Activated naive CD8-positive, alpha-beta T cell treated with anti-CD3 and anti-CD28 coated beads, Interleukin-2, amount 10 ng/mL, durations not matched to agents 7 days and 5 days (primary cell): ENCODE measurements at regions not wholly inside any gene's neighbourhood (a gene's known extent, or its start where the extent isn't known, plus 50 kb on each side); places are given as distances from the start of the nearest gene placed in this dataset.
"Not testable (repeated sequence)": the region's sequence is repeated elsewhere in the genome, so short reads cannot be mapped to it uniquely, and the experiment has no call there.

Experiments used
- ATAC-seq: fragments of 150-1000 bp; cut with Tn5 transposase; one replicate; pipeline ENCODE4 v1.10.0; 2021; ENCODE audit warnings: low read depth, moderate library complexity
- POLR2A ChIA-PET: fragments of 350-600 bp; sonication (Branson Sonifier 250); formaldehyde crosslinking; loops from one replicate; lab custom pipeline; 2021; ENCODE audit warnings: antibody characterized with exemption; lab: Charles Lee
- DNase-seq: peaks from one replicate; pipeline ENCODE4 v3.0.0; 2021
- H3K27ac Mint-ChIP-seq: one replicate; pipeline ENCODE4 v1.8.0; 2022; ENCODE audit warnings: mild to moderate bottlenecking, mixed read lengths
- H3K27me3 Mint-ChIP-seq: one replicate; pipeline ENCODE4 v1.8.0; 2022; ENCODE audit warnings: mild to moderate bottlenecking, moderate library complexity, mixed read lengths
- H3K36me3 Mint-ChIP-seq: one replicate; pipeline ENCODE4 v1.8.0; 2021; ENCODE audit warnings: mild to moderate bottlenecking, mixed read lengths
- H3K4me1 Mint-ChIP-seq: one replicate; pipeline ENCODE4 v1.8.0; 2021; ENCODE audit warnings: mixed read lengths
- H3K4me3 Mint-ChIP-seq: one replicate; pipeline ENCODE4 v1.8.0; 2022; ENCODE audit warnings: mild to moderate bottlenecking, moderate library complexity, mixed read lengths
- H3K9me3 Mint-ChIP-seq: one replicate; pipeline ENCODE4 v1.8.0; 2021; ENCODE audit warnings: mixed read lengths

GRCh38 chr18:55687106-55687505 lies 99.1 kb upstream of the TCF4 start:
- ATAC-seq (no peak), DNase-seq (no peak)
- no peaks in the 10 kb centered on the region for H3K9me3 Mint-ChIP-seq
- no peaks in the 10 kb centered on the region for H3K36me3 Mint-ChIP-seq
- POLR2A ChIA-PET = no interaction called here
- no peak overlapping the region for H3K4me3 Mint-ChIP-seq
- no peak overlapping the region for H3K27ac Mint-ChIP-seq
- H3K27me3 Mint-ChIP-seq = no peaks in the 10 kb centered on the region
- no peaks in the 10 kb centered on the region for H3K4me1 Mint-ChIP-seq

- no peaks in the 10 kb centered on the region for H3K4me1 Mint-ChIP-seq
- H3K4me3 Mint-ChIP-seq = no peak overlapping the region
- H3K27ac Mint-ChIP-seq = no peak overlapping the region
- no peaks in the 10 kb centered on the region for H3K27me3 Mint-ChIP-seq
- H3K9me3 Mint-ChIP-seq = no peaks in the 10 kb centered on the region
- POLR2A ChIA-PET = no interaction called here
- DNase-seq (no peak), ATAC-seq (no peak)
- H3K36me3 Mint-ChIP-seq = no peaks in the 10 kb centered on the region
Observed at GRCh38 chr18:55685638-55686037, 97.6 kb upstream of the TCF4 start.

- Mint-ChIP-seq H3K4me1 (no peaks in the 10 kb centered on the region), H3K27ac (no peak overlapping the region), H3K4me3 (no peak overlapping the region), H3K36me3 (no peaks in the 10 kb centered on the region), H3K9me3 (peaks cover 1% of the 10 kb centered on the region), H3K27me3 (no peaks in the 10 kb centered on the region)
- no peak for DNase-seq
- POLR2A ChIA-PET = no interaction called here
- no peak for ATAC-seq
Observed at GRCh38 chr18:55672574-55673361, 84.8 kb upstream of the TCF4 start.

- H3K36me3 Mint-ChIP-seq = no peaks in the 10 kb centered on the region
- H3K9me3 Mint-ChIP-seq = no peaks in the 10 kb centered on the region
- no peak for DNase-seq
- no peak overlapping the region for H3K27ac Mint-ChIP-seq
- no peak for ATAC-seq
- H3K4me3 Mint-ChIP-seq = no peak overlapping the region
- H3K27me3 Mint-ChIP-seq = no peaks in the 10 kb centered on the region
- POLR2A ChIA-PET = no interaction called here
- no peaks in the 10 kb centered on the region for H3K4me1 Mint-ChIP-seq
Observed at GRCh38 chr18:55665506-55665905, 77.5 kb upstream of the TCF4 start.

GRCh38 chr18:55664758-55665400 lies 76.9 kb upstream of the TCF4 start:
- POLR2A ChIA-PET, H3K4me3 Mint-ChIP-seq: not testable (repeated sequence)

GRCh38 chr18:55663891-55664290 lies 75.9 kb upstream of the TCF4 start:
- Mint-ChIP-seq H3K4me3 (no peak overlapping the region), H3K9me3 (no peaks in the 10 kb centered on the region), H3K27me3 (no peaks in the 10 kb centered on the region), H3K27ac (no peak overlapping the region), H3K4me1 (no peaks in the 10 kb centered on the region), H3K36me3 (no peaks in the 10 kb centered on the region)
- POLR2A ChIA-PET = no interaction called here
- DNase-seq (no peak), ATAC-seq (no peak)

More at GRCh38 chr18:55664758-55665400, 76.9 kb upstream of the TCF4 start:
- H3K27me3 Mint-ChIP-seq, DNase-seq, H3K27ac Mint-ChIP-seq, H3K4me1 Mint-ChIP-seq, ATAC-seq, H3K9me3 Mint-ChIP-seq, H3K36me3 Mint-ChIP-seq: not testable (repeated sequence)

- Mint-ChIP-seq H3K9me3 (no peaks in the 10 kb centered on the region), H3K4me1 (no peaks in the 10 kb centered on the region), H3K27ac (no peak overlapping the region)
Observed at GRCh38 chr18:55658598-55658997, 70.6 kb upstream of the TCF4 start.

GRCh38 chr18:55657572-55658331 lies 69.8 kb upstream of the TCF4 start:
- Mint-ChIP-seq H3K4me3 (no peak overlapping the region), H3K27me3 (no peaks in the 10 kb centered on the region), H3K27ac (no peak overlapping the region), H3K36me3 (no peaks in the 10 kb centered on the region), H3K9me3 (no peaks in the 10 kb centered on the region), H3K4me1 (no peaks in the 10 kb centered on the region)
- DNase-seq (no peak), ATAC-seq (no peak)
- POLR2A ChIA-PET = no interaction called here

More at GRCh38 chr18:55658598-55658997, 70.6 kb upstream of the TCF4 start:
- Mint-ChIP-seq H3K27me3 (no peaks in the 10 kb centered on the region), H3K36me3 (no peaks in the 10 kb centered on the region), H3K4me3 (no peak overlapping the region)
- POLR2A ChIA-PET = no interaction called here
- ATAC-seq (no peak), DNase-seq (no peak)

GRCh38 chr18:55654986-55655385 lies 67.0 kb upstream of the TCF4 start:
- no peak for DNase-seq
- Mint-ChIP-seq H3K27me3 (no peaks in the 10 kb centered on the region), H3K4me3 (no peak overlapping the region), H3K9me3 (peaks cover 2% of the 10 kb centered on the region), H3K4me1 (no peaks in the 10 kb centered on the region), H3K36me3 (no peaks in the 10 kb centered on the region), H3K27ac (no peak overlapping the region)
- POLR2A ChIA-PET = no interaction called here
- no peak for ATAC-seq

- ATAC-seq (no peak), DNase-seq (no peak)
- H3K27me3 Mint-ChIP-seq = no peaks in the 10 kb centered on the region
- no peaks in the 10 kb centered on the region for H3K4me1 Mint-ChIP-seq
- H3K9me3 Mint-ChIP-seq = peaks cover 3% of the 10 kb centered on the region
- POLR2A ChIA-PET = no interaction called here
- H3K27ac Mint-ChIP-seq = no peak overlapping the region
- H3K36me3 Mint-ChIP-seq = no peaks in the 10 kb centered on the region
- no peak overlapping the region for H3K4me3 Mint-ChIP-seq
Observed at GRCh38 chr18:55651236-55651635, 63.2 kb upstream of the TCF4 start.

- Mint-ChIP-seq H3K27ac (no peak overlapping the region), H3K9me3 (peaks cover 3% of the 10 kb centered on the region), H3K4me3 (no peak overlapping the region), H3K36me3 (no peaks in the 10 kb centered on the region), H3K27me3 (no peaks in the 10 kb centered on the region), H3K4me1 (no peaks in the 10 kb centered on the region)
- POLR2A ChIA-PET = no interaction called here
- ATAC-seq (no peak), DNase-seq (no peak)
Observed at GRCh38 chr18:55650363-55650870, 62.4 kb upstream of the TCF4 start.

GRCh38 chr18:55647331-55647730 lies 59.3 kb upstream of the TCF4 start:
- Mint-ChIP-seq H3K9me3 (peaks cover 3% of the 10 kb centered on the region), H3K4me1 (no peaks in the 10 kb centered on the region), H3K27me3 (no peaks in the 10 kb centered on the region), H3K4me3 (no peak overlapping the region), H3K27ac (no peak overlapping the region), H3K36me3 (no peaks in the 10 kb centered on the region)
- DNase-seq (no peak), ATAC-seq (no peak)
- POLR2A ChIA-PET = no interaction called here

- Mint-ChIP-seq H3K9me3 (no peaks in the 10 kb centered on the region), H3K4me1 (no peaks in the 10 kb centered on the region), H3K27ac (no peak overlapping the region), H3K4me3 (no peak overlapping the region), H3K36me3 (no peaks in the 10 kb centered on the region), H3K27me3 (no peaks in the 10 kb centered on the region)
- POLR2A ChIA-PET = no interaction called here
- no peak for DNase-seq
- ATAC-seq = no peak
Observed at GRCh38 chr18:55642191-55642590, 54.2 kb upstream of the TCF4 start.
